K562 (cell line): ENCODE measurements at regions not wholly inside any gene's neighbourhood (a gene's known extent, or its start where the extent isn't known, plus 50 kb on each side); places are given as distances from the start of the nearest gene placed in this dataset.

Source experiments
- ATAC-seq: fragments of 200-7000 bp; cut with Tn5 transposase; 3 replicates; pipeline ENCODE4 v1.9.1; 2020; ENCODE audit warnings: moderate library complexity
- BruUV-seq: library from RNA; stranded (reverse); fragments of 400-500 nt; replicated peaks from 2 replicates; lab custom pipeline; 2021; lab: Mats Ljungman, UMichigan
- CTCF ChIA-PET: fragments of 300-600 bp; formaldehyde crosslinking; extraction: SDS; loops from one replicate; lab custom pipeline; 2021; ENCODE audit warnings: low intra/inter-chr PET ratio; lab: Yijun Ruan, JAX
- POLR2A ChIA-PET: fragments of 300-600, 350-650 bp; sonication (Branson Sonifier 250); formaldehyde crosslinking; extraction: SDS; loops from one replicate; lab custom pipeline; 2021; ENCODE audit warnings: antibody characterized with exemption, inconsistent platforms; lab: Yijun Ruan, JAX
- DNase-seq, 4 experiments: peaks; one replicate each; pipeline versions ENCODE4 v3.0.0 to v3.0.0-alpha.2; 2011 to 2018; ENCODE audit warnings: low spot score in 3 of 4, mixed read lengths in 3 of 4; ENCODE audit errors: extremely low read depth in 1 of 4
- FAIRE-seq: peaks from 2 replicates; lab custom pipeline; 2011; peaks lifted over from hg19 to GRCh38; lab: Jason Lieb, UNC
- H2AFZ ChIP-seq: 2 replicates; pipeline ENCODE4 v1.6.0; 2011; ENCODE audit warnings: low read depth, low read length, control low read depth, inconsistent platforms
- H3K27ac ChIP-seq: fragments of 200-600 bp; 3 replicates; pipeline ENCODE4 v1.8.0; 2011; ENCODE audit warnings: low read depth, mild to moderate bottlenecking, control low read depth, inconsistent platforms, low read length, moderate library complexity, mixed read lengths; ENCODE audit errors: extremely low read depth
- H3K27me3 ChIP-seq, 2 experiments: fragments of 300-600 bp in 1 of 2; 2 replicates in 1 of 2; 3 replicates in 1 of 2; pipeline versions ENCODE4 v1.6.0 to v1.8.0; 2011; ENCODE audit warnings: inconsistent platforms in 2 of 2, low read length in 2 of 2, mild to moderate bottlenecking in 1 of 2, mixed read lengths in 1 of 2, moderate library complexity in 1 of 2; ENCODE audit not compliant: control insufficient read depth in 2 of 2, insufficient read depth in 2 of 2
- H3K36me3 ChIP-seq: fragments of 300-600 bp; 3 replicates; pipeline ENCODE4 v1.8.0; 2011; ENCODE audit warnings: mild to moderate bottlenecking, low read length, inconsistent platforms; ENCODE audit not compliant: control insufficient read depth, insufficient read depth
- H3K4me1 ChIP-seq, 2 experiments: fragments of 200-600 bp in 1 of 2; replicated peaks in 1 of 2; 2 replicates in 1 of 2; 3 replicates in 1 of 2; pipeline versions ENCODE4 v1.5.1 to v1.8.0; 2011; ENCODE audit warnings: inconsistent platforms in 2 of 2, low read length in 2 of 2, mild to moderate bottlenecking in 1 of 2, mixed read lengths in 1 of 2, moderate library complexity in 1 of 2; ENCODE audit not compliant: control insufficient read depth in 2 of 2, insufficient read depth in 2 of 2
- H3K4me2 ChIP-seq: 2 replicates; pipeline ENCODE4 v1.6.1; 2011; ENCODE audit warnings: low read length, control low read depth, inconsistent platforms, mixed read lengths; ENCODE audit not compliant: insufficient read depth
- H3K4me3 ChIP-seq: fragments of 200-600 bp; sonication (generic), shearing (Covaris generic); 2 replicates; pipeline ENCODE4 v1.5.1; 2016; ENCODE audit warnings: control low read depth, inconsistent platforms
- H3K79me2 ChIP-seq: fragments of 200-600 bp; 3 replicates; pipeline ENCODE4 v1.8.0; 2011; ENCODE audit warnings: low read length, inconsistent platforms; ENCODE audit not compliant: control insufficient read depth, insufficient read depth
- H3K9ac ChIP-seq, 2 experiments: 2 replicates each; pipeline versions ENCODE4 v1.6.0 to v1.6.1; 2011; ENCODE audit warnings: low read depth in 2 of 2, low read length in 2 of 2, control low read depth in 1 of 2, inconsistent platforms in 1 of 2, mild to moderate bottlenecking in 1 of 2, mixed read lengths in 1 of 2; ENCODE audit not compliant: insufficient read depth in 1 of 2
- H3K9me1 ChIP-seq: one replicate; pipeline ENCODE4 v1.6.0; 2011; ENCODE audit warnings: inconsistent platforms, mild to moderate bottlenecking, low read length, moderate library complexity; ENCODE audit not compliant: control insufficient read depth, insufficient read depth
- H3K9me3 ChIP-seq: replicated peaks from 2 replicates; pipeline ENCODE4 v1.5.1; 2011; ENCODE audit warnings: low read depth, low read length, inconsistent platforms; ENCODE audit not compliant: control insufficient read depth, insufficient read depth
- H4K20me1 ChIP-seq: replicated peaks from 2 replicates; pipeline ENCODE4 v1.6.1; 2011; ENCODE audit warnings: low read length, inconsistent platforms, mixed read lengths; ENCODE audit not compliant: control insufficient read depth, insufficient read depth
- BCL6 ChIP-seq: fragments of 250-450 bp; sonication (Bioruptor Pico); IDR thresholded peaks from 2 replicates; pipeline ENCODE4 v1.4.0; 2020
- CBFB ChIP-seq: sonication (generic); formaldehyde crosslinking; IDR thresholded peaks from 2 replicates; pipeline ENCODE4 v1.4.0; 2020; ENCODE audit warnings: mild to moderate bottlenecking, missing genetic modification reagents
- CBX5 ChIP-seq: IDR thresholded peaks from 2 replicates; pipeline ENCODE4 v1.6.1; 2014; ENCODE audit warnings: low read depth, borderline replicate concordance
- COPS2 ChIP-seq: fragments of 450-650 bp; conservative IDR thresholded peaks from 2 replicates; pipeline ENCODE4 v1.6.1; 2016; ENCODE audit warnings: mild to moderate bottlenecking, moderate library complexity
- GATAD2B ChIP-seq: fragments of 450-650 bp; IDR thresholded peaks from 2 replicates; pipeline ENCODE4 v1.6.1; 2017; ENCODE audit warnings: mild to moderate bottlenecking, borderline replicate concordance
- KAT7 ChIP-seq: sonication (generic); formaldehyde crosslinking; IDR thresholded peaks from 2 replicates; pipeline ENCODE4 v1.8.0; 2022; ENCODE audit warnings: missing genetic modification reagents, mild to moderate bottlenecking, borderline replicate concordance
- KAT8 ChIP-seq: fragments of 450-650 bp; IDR thresholded peaks from 2 replicates; pipeline ENCODE4 v1.6.1; 2016; ENCODE audit warnings: low read depth, mild to moderate bottlenecking
- LARP7 ChIP-seq: fragments of 450-650 bp; IDR thresholded peaks from 2 replicates; pipeline ENCODE4 v1.6.1; 2016
- MLLT1 ChIP-seq, 2 experiments: fragments of 450-650 bp; IDR thresholded peaks; 2 replicates each; pipeline ENCODE4 v1.6.1; 2016
- NFYB ChIP-seq: IDR thresholded peaks from 2 replicates; pipeline ENCODE4 v1.6.1; 2011; ENCODE audit warnings: mild to moderate bottlenecking, moderate library complexity; ENCODE audit not compliant: insufficient read length; ENCODE audit errors: extremely low read depth
- POLR3A ChIP-seq: IDR thresholded peaks from 2 replicates; pipeline ENCODE4 v1.6.1; 2011; ENCODE audit warnings: borderline replicate concordance, mild to moderate bottlenecking, moderate library complexity; ENCODE audit not compliant: insufficient read length, insufficient read depth; ENCODE audit errors: extremely low read depth
- RBBP5 ChIP-seq: fragments of 200-600 bp; sonication (generic); IDR thresholded peaks from 2 replicates; pipeline ENCODE4 v1.6.1; 2012; ENCODE audit warnings: borderline replicate concordance, mild to moderate bottlenecking, low read length, control low read depth, inconsistent platforms; ENCODE audit not compliant: insufficient read depth, poor library complexity, severe bottlenecking
- RNF2 ChIP-seq: sonication (generic); IDR thresholded peaks from 2 replicates; pipeline ENCODE4 v1.6.1; 2016
- SAP30 ChIP-seq: fragments of 200-600 bp; sonication (generic); IDR thresholded peaks from 2 replicates; pipeline ENCODE4 v1.6.1; 2012; ENCODE audit warnings: borderline replicate concordance, low read depth, mild to moderate bottlenecking, moderate library complexity, low read length, control low read depth, inconsistent platforms; ENCODE audit not compliant: insufficient read depth, poor library complexity, severe bottlenecking
- TAF7 ChIP-seq: fragments of 450-650 bp; IDR thresholded peaks from 2 replicates; pipeline ENCODE4 v1.6.1; 2016; ENCODE audit warnings: missing genetic modification characterization, missing compliant biosample characterization
- YBX1 ChIP-seq: fragments of 450-650 bp; IDR thresholded peaks from 2 replicates; pipeline ENCODE4 v1.7.1; 2016; ENCODE audit warnings: mild to moderate bottlenecking
- ZEB2 ChIP-seq: fragments of 450-650 bp; IDR thresholded peaks from 2 replicates; pipeline ENCODE4 v1.6.1; 2016
- ZNF212 ChIP-seq: fragments of 450-650 bp; formaldehyde crosslinking; IDR thresholded peaks from 2 replicates; pipeline ENCODE4 v1.4.0; 2020; ENCODE audit warnings: mild to moderate bottlenecking
- ZNF24 ChIP-seq: fragments of 450-650 bp; IDR thresholded peaks from 2 replicates; pipeline ENCODE4 v1.6.1; 2016
- ZNF41 ChIP-seq: fragments of 250-450 bp; sonication (Bioruptor Pico); conservative IDR thresholded peaks from 2 replicates; pipeline ENCODE4 v1.4.0; 2020; ENCODE audit warnings: mild to moderate bottlenecking
- ZZZ3 ChIP-seq: fragments of 450-650 bp; IDR thresholded peaks from 2 replicates; pipeline ENCODE4 v1.6.1; 2016; ENCODE audit warnings: antibody characterized with exemption, mild to moderate bottlenecking, moderate library complexity
- WGBS: fragments of 100-300 bp; shearing (Covaris generic); methylation state at CpG from one replicate; pipeline ENCODE4 v1.1.6; 2016; ENCODE audit warnings: low coverage, mixed read lengths; ENCODE audit not compliant: insufficient coverage; ENCODE audit errors: missing lambda C conversion rate; 5-methylcytosine and 5-hydroxymethylcytosine counted together
- in situ Hi-C: fragments of 300-500 bp; cut with MboI; formaldehyde crosslinking; loops from 4 replicates; pipeline ENCODE4 v1.15.0; 2018; ENCODE audit warnings: inconsistent platforms, mixed read lengths
- intact Hi-C: fragments of 100-400 bp; cut with micrococcal nuclease; formaldehyde crosslinking; loops from 2 replicates; pipeline ENCODE4 v1.14.2; 2022

GRCh38 chr14:98955036-98955740 is 316.8 kb downstream of the BCL11B start:
- WGBS, result 9% methylated on average over 6 of the region's 9 CpGs
- POLR2A ChIA-PET, result interaction anchor here (0.6 kb wide), 1 partner anchor 75 kb away, joined by 3 read pairs; no protein-coding TSS in a partner anchor
- BruUV-seq, result no TSS peak

GRCh38 chr14:98955741-98956070 is 316.3 kb downstream of the BCL11B start:
- ATAC-seq (no peak), DNase-seq (no peak), FAIRE-seq (no peak)
- Histone ChIP-seq H3K4me3 (no peak overlapping the region), H3K4me1 (no peaks in the 10 kb centered on the region), H3K9ac (no peak overlapping the region), H3K27ac (no peak overlapping the region), H3K9me1 (no peaks in the 10 kb centered on the region), H3K36me3 (no peaks in the 10 kb centered on the region), H4K20me1 (no peaks in the 10 kb centered on the region), H3K79me2 (no peaks in the 10 kb centered on the region), H3K27me3 (peaks cover 0 to 14% of the 10 kb centered on the region in 2 experiments; a peak in 2 of 5 replicates), H2AFZ (no peak overlapping the region), H3K9me3 (no peaks in the 10 kb centered on the region), H3K4me2 (no peak overlapping the region)
- intact Hi-C loops, result no loop called here
- 0% methylated on average over 5 of the region's 5 CpGs for WGBS
- in situ Hi-C loops, result no loop called here
- ChIA-PET CTCF (no interaction called here), POLR2A (interaction anchor here (0.6 kb wide), 1 partner anchor 74 kb away, joined by 3 read pairs; no protein-coding TSS in a partner anchor)
- no TSS peak for BruUV-seq
- TF ChIP-seq CBX5 (no peak), TAF7 (no peak), RBBP5 (no peak), SAP30 (no peak), LARP7 (no peak), ZNF41 (no peak), ZZZ3 (no peak), ZNF212 (CRISPR knock-in tag) (no peak), GATAD2B (no peak), ZEB2 (no peak), COPS2 (no peak), KAT8 (no peak), MLLT1 (IDR thresholded peaks at IDR 0.05) (no peak), KAT7 (CRISPR knock-in tag) (no peak), YBX1 (no peak), RNF2 (no peak)

More at GRCh38 chr14:98955036-98955740, 316.8 kb downstream of the BCL11B start:
- FAIRE-seq (no peak), ATAC-seq (no peak), DNase-seq (no peak)
- Histone ChIP-seq H3K4me1 (no peaks in the 10 kb centered on the region), H3K27me3 (peaks cover 0 to 14% of the 10 kb centered on the region in 2 experiments; a peak in 2 of 5 replicates), H3K9me1 (no peaks in the 10 kb centered on the region), H4K20me1 (no peaks in the 10 kb centered on the region), H3K4me2 (no peak overlapping the region), H2AFZ (no peak overlapping the region), H3K4me3 (no peak overlapping the region), H3K9me3 (no peaks in the 10 kb centered on the region), H3K36me3 (no peaks in the 10 kb centered on the region), H3K9ac (no peak overlapping the region), H3K27ac (no peak overlapping the region), H3K79me2 (no peaks in the 10 kb centered on the region)
- in situ Hi-C loops, result no loop called here
- intact Hi-C loops, result no loop called here
- CTCF ChIA-PET, result no interaction called here
- no peak for TF ChIP-seq POLR3A
- TF ChIP-seq NFYB, result no peak
- peak; percentile 88 for TF ChIP-seq ZNF24
- TF ChIP-seq CBFB (CRISPR knock-in tag), result no peak
- no peak for TF ChIP-seq BCL6 (CRISPR knock-in tag)
